HL-60 (cell line): ENCODE measurements at regions not wholly inside any gene's neighbourhood (a gene's known extent, or its start where the extent isn't known, plus 50 kb on each side); places are given as distances from the start of the nearest gene placed in this dataset.

ENCODE experiments used
- POLR2AphosphoS5 ChIP-seq: IDR thresholded peaks from 2 replicates; pipeline ENCODE4 v1.6.1; 2012; ENCODE audit warnings: low read depth
- TF ChIP-seq, protein P1 (sequence below): IDR thresholded peaks from one replicate; pipeline ENCODE4 v1.5.1; 2011; ENCODE audit warnings: low read length, control low read depth, inconsistent platforms; ENCODE audit not compliant: insufficient read depth
- TF ChIP-seq, protein P2 (sequence below): IDR thresholded peaks from 2 replicates; pipeline ENCODE4 v1.6.1; 2012; ENCODE audit warnings: low read depth; ENCODE audit not compliant: insufficient replicate concordance

DNA sequence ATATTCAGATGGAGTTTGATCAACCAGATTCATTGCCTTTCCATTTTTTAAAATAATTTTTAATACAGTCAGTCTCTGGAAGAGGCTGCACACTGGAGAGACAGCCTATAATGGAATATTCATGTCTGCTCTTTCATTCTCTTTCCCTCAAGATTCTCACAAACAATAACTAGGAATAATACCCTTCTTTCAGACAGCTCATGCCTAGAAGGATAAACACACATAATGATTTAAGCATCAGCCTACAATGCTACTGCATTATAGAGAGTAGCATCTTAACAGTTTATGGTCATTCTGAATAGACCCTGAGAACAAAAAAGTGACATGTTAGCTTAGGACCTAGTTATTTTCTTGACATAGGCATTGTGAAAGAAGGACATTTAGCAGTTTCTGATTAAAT lies 1692.3 kb downstream of the GRIK2 start:
- TF ChIP-seq, protein P1, sequence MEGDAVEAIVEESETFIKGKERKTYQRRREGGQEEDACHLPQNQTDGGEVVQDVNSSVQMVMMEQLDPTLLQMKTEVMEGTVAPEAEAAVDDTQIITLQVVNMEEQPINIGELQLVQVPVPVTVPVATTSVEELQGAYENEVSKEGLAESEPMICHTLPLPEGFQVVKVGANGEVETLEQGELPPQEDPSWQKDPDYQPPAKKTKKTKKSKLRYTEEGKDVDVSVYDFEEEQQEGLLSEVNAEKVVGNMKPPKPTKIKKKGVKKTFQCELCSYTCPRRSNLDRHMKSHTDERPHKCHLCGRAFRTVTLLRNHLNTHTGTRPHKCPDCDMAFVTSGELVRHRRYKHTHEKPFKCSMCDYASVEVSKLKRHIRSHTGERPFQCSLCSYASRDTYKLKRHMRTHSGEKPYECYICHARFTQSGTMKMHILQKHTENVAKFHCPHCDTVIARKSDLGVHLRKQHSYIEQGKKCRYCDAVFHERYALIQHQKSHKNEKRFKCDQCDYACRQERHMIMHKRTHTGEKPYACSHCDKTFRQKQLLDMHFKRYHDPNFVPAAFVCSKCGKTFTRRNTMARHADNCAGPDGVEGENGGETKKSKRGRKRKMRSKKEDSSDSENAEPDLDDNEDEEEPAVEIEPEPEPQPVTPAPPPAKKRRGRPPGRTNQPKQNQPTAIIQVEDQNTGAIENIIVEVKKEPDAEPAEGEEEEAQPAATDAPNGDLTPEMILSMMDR, result no peak
- TF ChIP-seq POLR2AphosphoS5, result no peak
- TF ChIP-seq, protein P2, sequence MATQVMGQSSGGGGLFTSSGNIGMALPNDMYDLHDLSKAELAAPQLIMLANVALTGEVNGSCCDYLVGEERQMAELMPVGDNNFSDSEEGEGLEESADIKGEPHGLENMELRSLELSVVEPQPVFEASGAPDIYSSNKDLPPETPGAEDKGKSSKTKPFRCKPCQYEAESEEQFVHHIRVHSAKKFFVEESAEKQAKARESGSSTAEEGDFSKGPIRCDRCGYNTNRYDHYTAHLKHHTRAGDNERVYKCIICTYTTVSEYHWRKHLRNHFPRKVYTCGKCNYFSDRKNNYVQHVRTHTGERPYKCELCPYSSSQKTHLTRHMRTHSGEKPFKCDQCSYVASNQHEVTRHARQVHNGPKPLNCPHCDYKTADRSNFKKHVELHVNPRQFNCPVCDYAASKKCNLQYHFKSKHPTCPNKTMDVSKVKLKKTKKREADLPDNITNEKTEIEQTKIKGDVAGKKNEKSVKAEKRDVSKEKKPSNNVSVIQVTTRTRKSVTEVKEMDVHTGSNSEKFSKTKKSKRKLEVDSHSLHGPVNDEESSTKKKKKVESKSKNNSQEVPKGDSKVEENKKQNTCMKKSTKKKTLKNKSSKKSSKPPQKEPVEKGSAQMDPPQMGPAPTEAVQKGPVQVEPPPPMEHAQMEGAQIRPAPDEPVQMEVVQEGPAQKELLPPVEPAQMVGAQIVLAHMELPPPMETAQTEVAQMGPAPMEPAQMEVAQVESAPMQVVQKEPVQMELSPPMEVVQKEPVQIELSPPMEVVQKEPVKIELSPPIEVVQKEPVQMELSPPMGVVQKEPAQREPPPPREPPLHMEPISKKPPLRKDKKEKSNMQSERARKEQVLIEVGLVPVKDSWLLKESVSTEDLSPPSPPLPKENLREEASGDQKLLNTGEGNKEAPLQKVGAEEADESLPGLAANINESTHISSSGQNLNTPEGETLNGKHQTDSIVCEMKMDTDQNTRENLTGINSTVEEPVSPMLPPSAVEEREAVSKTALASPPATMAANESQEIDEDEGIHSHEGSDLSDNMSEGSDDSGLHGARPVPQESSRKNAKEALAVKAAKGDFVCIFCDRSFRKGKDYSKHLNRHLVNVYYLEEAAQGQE, result no peak
